ENCODE measurements at regions not wholly inside any gene's neighbourhood (a gene's known extent, or its start where the extent isn't known, plus 50 kb on each side); places are given as distances from the start of the nearest gene placed in this dataset.

DNA sequence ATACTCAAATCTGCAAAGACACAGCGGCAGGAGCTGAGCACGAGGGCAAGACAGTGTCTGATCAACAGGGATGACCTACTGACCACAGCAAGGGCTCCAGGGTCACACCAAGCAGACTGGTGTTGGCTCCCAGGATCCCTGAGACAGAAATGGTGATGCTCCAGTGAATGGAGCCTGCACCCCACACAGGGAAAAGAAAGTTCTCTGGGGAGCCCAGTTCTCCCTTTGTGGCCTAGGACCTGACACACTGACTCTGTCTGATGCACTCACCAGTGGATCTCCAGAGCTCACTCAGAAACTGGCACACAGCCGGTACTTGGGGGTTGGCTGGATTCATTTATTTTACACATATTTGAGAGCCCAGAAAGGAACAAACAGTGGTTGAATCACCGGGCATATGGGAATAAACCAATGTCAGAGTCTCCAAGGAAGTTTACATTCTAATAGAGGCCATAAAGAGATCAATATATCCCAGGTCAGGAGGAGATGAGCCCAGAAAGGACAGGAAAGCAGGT, 215.6 kb upstream of the ARL4C start:
- TF ChIP-seq CTCF (IDR thresholded peaks at IDR 0.05; ENCODE audit: low read depth, low read length): no peak
- no peak for DNase-seq (ENCODE audit: extremely low read depth, low read depth)

GRCh38 chr2:234711308-234711707, 214.4 kb upstream of the ARL4C start:
- DNase-seq (ENCODE audit: extremely low read depth, low read depth): no peak
- no peak for TF ChIP-seq CTCF (IDR thresholded peaks at IDR 0.05; ENCODE audit: low read depth, low read length)

- TF ChIP-seq CTCF (IDR thresholded peaks at IDR 0.05; ENCODE audit: low read depth, low read length): no peak
- no peak for DNase-seq (ENCODE audit: extremely low read depth, low read depth)
Observed at GRCh38 chr2:234710587-234710986, 213.7 kb upstream of the ARL4C start.

- no peak for DNase-seq (ENCODE audit: extremely low read depth, low read depth)
- TF ChIP-seq CTCF (IDR thresholded peaks at IDR 0.05; ENCODE audit: low read depth, low read length): no peak
Observed at GRCh38 chr2:234710066-234710465, 213.2 kb upstream of the ARL4C start.

- TF ChIP-seq CTCF (IDR thresholded peaks at IDR 0.05; ENCODE audit: low read depth, low read length): no peak
- DNase-seq (ENCODE audit: extremely low read depth, low read depth): no peak
Observed at GRCh38 chr2:234708717-234709116, 211.8 kb upstream of the ARL4C start.

DNA sequence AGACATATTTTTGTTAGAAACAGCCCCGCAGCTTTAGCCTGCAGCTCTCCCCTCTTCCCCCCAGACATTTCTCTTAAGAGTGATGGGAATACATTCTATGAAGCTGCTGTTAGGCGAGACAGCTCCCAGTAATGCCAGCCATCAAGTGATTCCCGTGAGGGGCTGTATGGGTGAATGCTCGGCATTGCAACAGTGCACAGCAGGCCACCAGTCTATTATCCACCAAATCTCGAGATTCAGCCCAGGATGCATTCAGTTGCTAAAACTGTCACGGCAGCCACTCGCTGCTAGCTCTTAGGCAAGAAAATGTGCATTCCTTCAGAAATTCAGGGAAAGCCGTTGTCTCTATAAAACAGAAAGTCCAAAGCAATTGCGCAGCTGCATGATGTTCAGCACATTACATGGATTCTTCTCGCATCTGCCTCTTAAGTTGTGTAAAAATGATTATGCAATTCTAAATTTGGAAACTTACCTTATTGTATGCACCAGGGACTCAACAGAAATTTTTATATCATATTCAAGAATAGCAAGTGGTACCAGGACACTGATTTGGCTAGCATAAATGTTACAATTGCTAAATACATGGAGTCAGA, 211.3 kb upstream of the ARL4C start:
- TF ChIP-seq CTCF (IDR thresholded peaks at IDR 0.05; ENCODE audit: low read depth, low read length): no peak
- DNase-seq (ENCODE audit: extremely low read depth, low read depth): no peak

GRCh38 chr2:234706086-234706485, 209.2 kb upstream of the ARL4C start:
- no peak for DNase-seq (ENCODE audit: extremely low read depth, low read depth)
- no peak for TF ChIP-seq CTCF (IDR thresholded peaks at IDR 0.05; ENCODE audit: low read depth, low read length)
